Activated naive CD4-positive, alpha-beta T cell treated with anti-CD3 and anti-CD28 coated beads, Interleukin-2, amount 50 U/mL, for 72 hours (primary cell): ENCODE measurements at regions not wholly inside any gene's neighbourhood (a gene's known extent, or its start where the extent isn't known, plus 50 kb on each side); places are given as distances from the start of the nearest gene placed in this dataset.
"Not testable (repeated sequence)": the region's sequence is repeated elsewhere in the genome, so short reads cannot be mapped to it uniquely, and the experiment has no call there.

Experiments
- ATAC-seq, 2 donors: fragments of 150-1000 bp; cut with Tn5 transposase; 2 replicates each; pipeline ENCODE4 v1.10.0; 2021; ENCODE audit warnings: mild to moderate bottlenecking in 2 of 2, moderate library complexity in 2 of 2
- DNase-seq, 2 donors: peaks; one replicate each; pipeline ENCODE4 v3.0.0; 2021 to 2022; ENCODE audit warnings: low spot score in 2 of 2
- H3K27ac Mint-ChIP-seq, 2 donors: one replicate each; pipeline ENCODE4 v1.8.0; 2022; ENCODE audit warnings: mild to moderate bottlenecking in 2 of 2, mixed read lengths in 2 of 2
- H3K36me3 Mint-ChIP-seq, 2 donors: one replicate each; pipeline ENCODE4 v1.8.0; 2022; ENCODE audit warnings: mixed read lengths in 2 of 2
- H3K9me3 Mint-ChIP-seq, 2 donors: one replicate each; pipeline ENCODE4 v1.8.0; 2022; ENCODE audit warnings: mixed read lengths in 2 of 2

GRCh38 chr6:168992446-168993144 is 261.1 kb downstream of the THBS2 start:
- DNase-seq (no peak), ATAC-seq (no peak)
- Mint-ChIP-seq H3K36me3 (no peaks in the 10 kb centered on the region), H3K9me3 (no peaks in the 10 kb centered on the region), H3K27ac (no peak overlapping the region)

GRCh38 chr6:168991695-168992094 is 262.0 kb downstream of the THBS2 start:
- not testable (repeated sequence) for H3K36me3 Mint-ChIP-seq, DNase-seq, ATAC-seq, H3K9me3 Mint-ChIP-seq, H3K27ac Mint-ChIP-seq

GRCh38 chr6:168990019-168990751 is 263.5 kb downstream of the THBS2 start:
- DNase-seq (no peak), ATAC-seq (no peak)
- H3K9me3 Mint-ChIP-seq = no peaks in the 10 kb centered on the region
- H3K36me3 Mint-ChIP-seq = no peaks in the 10 kb centered on the region
- no peak overlapping the region for H3K27ac Mint-ChIP-seq

- ATAC-seq (no peak), DNase-seq (no peak)
- Mint-ChIP-seq H3K27ac (no peak overlapping the region), H3K9me3 (no peaks in the 10 kb centered on the region), H3K36me3 (no peaks in the 10 kb centered on the region)
Observed at GRCh38 chr6:168989421-168989820, 264.2 kb downstream of the THBS2 start.

- ATAC-seq = no peak
- peak overlapping the region in 1 of 2 donors; percentile 15 for H3K27ac Mint-ChIP-seq
- DNase-seq = no peak
- H3K36me3 Mint-ChIP-seq = no peaks in the 10 kb centered on the region
- no peaks in the 10 kb centered on the region for H3K9me3 Mint-ChIP-seq
Observed at GRCh38 chr6:168988801-168989200, 264.8 kb downstream of the THBS2 start.

- DNase-seq (no peak), ATAC-seq (no peak)
- H3K27ac Mint-ChIP-seq = no peak overlapping the region
- H3K36me3 Mint-ChIP-seq = no peaks in the 10 kb centered on the region
- H3K9me3 Mint-ChIP-seq = no peaks in the 10 kb centered on the region
Observed at GRCh38 chr6:168988280-168988679, 265.4 kb downstream of the THBS2 start.

GRCh38 chr6:168985705-168986104 is 267.9 kb downstream of the THBS2 start:
- Mint-ChIP-seq H3K36me3 (peaks cover 0 to 5% of the 10 kb centered on the region in 2 donors), H3K27ac (no peak overlapping the region), H3K9me3 (peaks cover 4% of the 10 kb centered on the region in 2 donors)
- ATAC-seq = no peak
- no peak for DNase-seq

GRCh38 chr6:168983925-168984324 is 269.7 kb downstream of the THBS2 start:
- Mint-ChIP-seq H3K36me3 (peaks cover 0 to 17% of the 10 kb centered on the region in 2 donors), H3K9me3 (peaks cover 9 to 10% of the 10 kb centered on the region in 2 donors), H3K27ac (no peak overlapping the region)
- DNase-seq (no peak), ATAC-seq (no peak)

GRCh38 chr6:168981187-168981586 is 272.5 kb downstream of the THBS2 start:
- DNase-seq (no peak), ATAC-seq (no peak)
- Mint-ChIP-seq H3K27ac (no peak overlapping the region), H3K36me3 (peaks cover 0 to 17% of the 10 kb centered on the region in 2 donors), H3K9me3 (peaks cover 9 to 10% of the 10 kb centered on the region in 2 donors)

- ATAC-seq = no peak
Observed at GRCh38 chr6:168979254-168979653, 274.4 kb downstream of the THBS2 start.

GRCh38 chr6:168972128-168972527 is 281.5 kb downstream of the THBS2 start:
- Mint-ChIP-seq H3K27ac (no peak overlapping the region), H3K36me3 (no peaks in the 10 kb centered on the region), H3K9me3 (no peaks in the 10 kb centered on the region)
- DNase-seq = no peak
- ATAC-seq = no peak

More at GRCh38 chr6:168979254-168979653, 274.4 kb downstream of the THBS2 start:
- peaks cover 0 to 17% of the 10 kb centered on the region in 2 donors for H3K36me3 Mint-ChIP-seq
- no peak overlapping the region for H3K27ac Mint-ChIP-seq
- H3K9me3 Mint-ChIP-seq = peaks cover 9 to 10% of the 10 kb centered on the region in 2 donors
- DNase-seq = no peak

GRCh38 chr6:168971549-168971948 is 282.1 kb downstream of the THBS2 start:
- H3K36me3 Mint-ChIP-seq = no peaks in the 10 kb centered on the region
- DNase-seq (no peak), ATAC-seq (no peak)
- H3K9me3 Mint-ChIP-seq = no peaks in the 10 kb centered on the region
- no peak overlapping the region for H3K27ac Mint-ChIP-seq

GRCh38 chr6:168968801-168969200 is 284.8 kb downstream of the THBS2 start:
- Mint-ChIP-seq H3K9me3 (no peaks in the 10 kb centered on the region), H3K27ac (no peak overlapping the region), H3K36me3 (no peaks in the 10 kb centered on the region)
- ATAC-seq = no peak
- DNase-seq = no peak

- DNase-seq = no peak
- H3K36me3 Mint-ChIP-seq = no peaks in the 10 kb centered on the region
- no peaks in the 10 kb centered on the region for H3K9me3 Mint-ChIP-seq
- no peak overlapping the region for H3K27ac Mint-ChIP-seq
- no peak for ATAC-seq
Observed at GRCh38 chr6:168968228-168968627, 285.4 kb downstream of the THBS2 start.

GRCh38 chr6:168967281-168967925 is 286.2 kb downstream of the THBS2 start:
- no peak for DNase-seq
- Mint-ChIP-seq H3K9me3 (no peaks in the 10 kb centered on the region), H3K27ac (no peak overlapping the region), H3K36me3 (no peaks in the 10 kb centered on the region)
- ATAC-seq = no peak

- H3K27ac Mint-ChIP-seq = no peak overlapping the region
- DNase-seq = no peak
Observed at GRCh38 chr6:168964138-168964835, 289.4 kb downstream of the THBS2 start.

GRCh38 chr6:168962886-168963285 is 290.8 kb downstream of the THBS2 start:
- DNase-seq (no peak), ATAC-seq (no peak)
- Mint-ChIP-seq H3K27ac (no peak overlapping the region), H3K9me3 (no peaks in the 10 kb centered on the region), H3K36me3 (no peaks in the 10 kb centered on the region)

More at GRCh38 chr6:168964138-168964835, 289.4 kb downstream of the THBS2 start:
- no peaks in the 10 kb centered on the region for H3K36me3 Mint-ChIP-seq
- no peak for ATAC-seq
- no peaks in the 10 kb centered on the region for H3K9me3 Mint-ChIP-seq
